Activated CD4-positive, alpha-beta T cell treated with anti-CD3 and anti-CD28 coated beads, Interleukin-10, Interleukin-2, amounts not matched to agents 100 ng/mL and 50 ng/mL, durations not matched to agents 16 hours and 8 hours (primary cell): ENCODE measurements at regions not wholly inside any gene's neighbourhood (a gene's known extent, or its start where the extent isn't known, plus 50 kb on each side); places are given as distances from the start of the nearest gene placed in this dataset.
"Not testable (repeated sequence)": the region's sequence is repeated elsewhere in the genome, so short reads cannot be mapped to it uniquely, and the experiment has no call there.

ENCODE experiments used
- DNase-seq: peaks from one replicate; pipeline ENCODE4 v3.0.0-alpha.2; 2020

DNA sequence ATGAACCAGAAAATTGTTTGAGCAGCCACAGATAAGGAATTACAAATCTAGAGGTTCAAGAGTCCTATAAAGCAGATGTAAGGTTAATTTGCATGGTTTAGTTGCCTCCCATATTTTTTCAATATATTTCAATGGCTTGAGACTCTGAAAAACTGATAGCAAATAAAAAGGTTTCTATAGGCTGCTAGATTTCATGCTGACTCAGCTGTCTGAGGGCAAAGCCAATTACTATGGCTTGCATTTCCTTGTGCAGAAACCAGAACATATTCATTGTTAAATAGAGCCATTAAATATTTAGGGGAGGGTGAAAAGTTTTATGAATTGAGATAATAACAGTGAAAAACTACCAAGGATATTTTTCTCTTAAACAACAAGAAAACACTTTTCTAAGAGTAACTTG is 278.1 kb upstream of the CADM2 start:
- no peak for DNase-seq

DNA sequence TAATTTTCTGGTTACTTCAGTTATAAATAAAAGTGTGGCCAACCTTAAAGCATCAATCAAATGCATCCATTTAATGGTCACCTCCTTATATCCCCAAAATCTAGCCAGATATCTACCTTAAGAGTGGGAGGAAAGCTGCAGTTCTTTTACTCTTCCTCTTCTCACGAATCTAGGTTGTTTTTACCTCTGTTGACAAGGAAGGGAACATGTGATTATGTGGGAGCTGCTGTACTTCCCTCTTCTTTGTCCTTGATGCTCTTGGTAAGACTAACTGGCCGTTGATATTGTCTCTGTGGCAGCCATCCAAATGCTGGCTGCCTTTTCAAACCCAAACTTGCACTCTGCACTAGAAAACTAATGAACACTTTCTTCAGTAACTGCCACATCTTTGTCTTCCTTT is 275.3 kb upstream of the CADM2 start:
- DNase-seq, result no peak

- DNase-seq, result no peak
Observed at GRCh38 chr3:84685467-84685866, 273.3 kb upstream of the CADM2 start.

GRCh38 chr3:84692261-84692660 is 266.5 kb upstream of the CADM2 start:
- no peak for DNase-seq

GRCh38 chr3:84710288-84710687 is 248.5 kb upstream of the CADM2 start:
- not testable (repeated sequence) for DNase-seq

- DNase-seq, result no peak
Observed at GRCh38 chr3:84717894-84718293, 240.9 kb upstream of the CADM2 start.

GRCh38 chr3:84724877-84725276 is 233.9 kb upstream of the CADM2 start:
- DNase-seq, result no peak

- DNase-seq, result no peak
Observed at GRCh38 chr3:84727616-84728015, 231.2 kb upstream of the CADM2 start.

DNA sequence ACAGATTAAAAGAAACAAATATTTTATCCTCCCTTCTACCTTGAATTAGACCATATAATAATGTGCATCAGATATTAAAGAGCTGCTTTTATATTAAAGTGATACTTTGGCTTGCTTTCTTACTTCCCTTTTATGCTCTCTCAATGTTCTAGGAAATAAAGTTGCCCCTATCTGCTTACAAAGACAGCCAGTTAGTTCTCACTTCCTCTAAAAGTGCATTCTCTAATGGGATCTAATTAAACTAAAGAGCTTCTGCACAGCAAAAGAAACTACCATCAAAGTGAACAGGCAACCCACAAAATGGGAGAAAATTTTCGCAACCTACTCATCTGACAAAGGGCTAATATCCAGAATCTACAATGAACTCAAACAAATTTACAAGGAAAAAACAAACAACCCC is 224.1 kb upstream of the CADM2 start:
- DNase-seq, result not testable (repeated sequence)

DNA sequence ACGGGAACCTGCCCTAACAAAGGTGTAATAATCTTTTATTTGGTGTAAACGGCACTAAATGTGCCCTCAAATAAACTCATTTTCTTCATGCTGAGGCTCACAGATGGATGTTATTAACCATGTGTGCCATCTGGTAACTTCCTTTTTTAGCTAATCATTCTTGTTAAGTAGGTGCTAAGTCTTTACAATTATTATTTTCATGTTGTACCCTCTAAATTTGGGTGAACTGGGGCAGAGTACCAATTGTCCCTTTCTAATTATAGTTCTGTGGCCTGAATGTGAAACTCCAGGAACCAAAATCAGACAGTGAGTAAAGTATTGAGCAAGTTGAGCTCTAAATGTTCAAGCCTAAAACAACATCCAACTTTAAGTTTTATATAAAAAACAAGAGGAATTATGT is 220.7 kb upstream of the CADM2 start:
- DNase-seq, result no peak

DNA sequence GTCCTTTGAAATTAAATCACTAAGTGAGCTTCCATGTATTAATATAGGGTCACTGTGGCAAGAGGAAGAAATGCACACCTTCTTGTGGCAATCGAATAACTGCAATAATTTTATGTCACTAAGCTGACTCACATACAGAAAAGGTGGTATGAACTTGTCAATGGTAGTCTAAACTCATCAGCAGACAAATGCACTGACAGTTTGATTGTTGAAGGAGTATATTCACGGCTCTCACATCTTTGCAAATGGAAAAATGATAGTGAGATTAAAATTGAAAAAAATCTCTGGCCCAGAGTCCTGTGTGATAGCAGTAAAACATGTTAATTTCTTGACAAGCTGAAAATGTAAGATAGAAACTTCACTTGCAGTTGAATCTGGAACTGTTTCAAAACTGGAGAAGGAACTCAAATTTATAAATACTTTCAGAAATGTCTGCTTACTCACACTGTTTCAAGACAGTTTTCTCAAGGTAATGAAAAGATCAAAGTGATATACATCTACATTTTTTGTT is 215.8 kb upstream of the CADM2 start:
- no peak for DNase-seq

- DNase-seq, result no peak
Observed at GRCh38 chr3:84744130-84744529, 214.7 kb upstream of the CADM2 start.

DNA sequence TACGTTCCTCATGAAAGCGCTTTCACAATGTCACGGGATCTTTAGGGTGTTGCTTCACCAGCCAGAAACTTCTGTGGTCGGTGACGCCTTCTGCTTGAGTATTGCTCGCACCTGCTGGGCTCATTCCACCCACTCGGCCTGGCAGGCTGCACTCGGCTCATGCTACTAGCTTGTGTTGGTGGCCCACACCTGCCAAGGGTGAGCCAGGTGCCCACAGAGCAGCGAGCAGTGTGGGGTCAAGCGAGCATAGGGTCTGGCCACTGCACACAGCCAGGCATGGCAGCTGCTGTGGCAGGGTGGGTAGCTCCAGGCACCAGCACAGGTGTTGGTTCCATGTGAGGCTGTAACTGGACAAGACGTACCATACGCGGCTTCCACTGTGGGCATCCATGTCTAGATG is 202.9 kb upstream of the CADM2 start:
- DNase-seq, result no peak

DNA sequence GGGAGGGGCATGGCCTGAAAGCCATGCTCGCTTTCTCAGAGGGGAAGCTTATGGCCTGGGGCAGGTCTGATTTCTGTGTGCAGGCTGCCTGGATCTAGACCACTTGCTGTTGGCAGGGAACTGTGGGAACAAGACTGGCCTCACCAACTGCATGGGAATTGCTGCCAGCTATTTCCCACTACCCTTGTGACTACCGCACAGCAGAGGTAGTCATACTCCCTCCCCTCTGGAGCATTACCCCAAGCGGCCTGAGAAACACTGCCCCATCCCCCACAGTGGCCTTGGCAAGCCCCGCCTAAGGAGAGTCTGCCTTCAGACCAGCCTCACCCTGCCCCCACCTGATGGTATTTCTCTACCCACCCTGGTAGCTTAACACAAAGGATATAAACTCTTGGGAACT is 199.4 kb upstream of the CADM2 start:
- DNase-seq, result no peak

GRCh38 chr3:84772841-84773240 is 185.9 kb upstream of the CADM2 start:
- no peak for DNase-seq

DNA sequence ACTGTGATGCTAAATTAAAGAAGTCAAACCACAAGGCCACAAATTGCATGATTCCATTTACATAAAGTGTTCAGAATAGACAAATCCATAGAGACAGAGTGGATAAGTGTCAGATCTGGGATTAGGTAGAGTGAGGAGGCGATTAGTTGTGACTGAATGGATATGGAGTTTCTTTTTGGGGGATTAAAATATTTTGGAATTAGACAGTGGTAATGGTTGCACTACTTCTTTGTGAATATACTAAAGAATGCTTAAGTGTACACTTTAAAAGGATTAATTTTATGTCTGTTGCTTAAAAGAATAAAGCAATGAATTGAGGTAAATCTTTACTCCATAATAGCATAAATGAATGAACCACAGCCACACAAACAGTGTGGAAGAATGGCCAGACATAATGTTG is 175.5 kb upstream of the CADM2 start:
- DNase-seq, result no peak

- DNase-seq, result no peak
Observed at GRCh38 chr3:84789961-84790360, 168.8 kb upstream of the CADM2 start.

DNA sequence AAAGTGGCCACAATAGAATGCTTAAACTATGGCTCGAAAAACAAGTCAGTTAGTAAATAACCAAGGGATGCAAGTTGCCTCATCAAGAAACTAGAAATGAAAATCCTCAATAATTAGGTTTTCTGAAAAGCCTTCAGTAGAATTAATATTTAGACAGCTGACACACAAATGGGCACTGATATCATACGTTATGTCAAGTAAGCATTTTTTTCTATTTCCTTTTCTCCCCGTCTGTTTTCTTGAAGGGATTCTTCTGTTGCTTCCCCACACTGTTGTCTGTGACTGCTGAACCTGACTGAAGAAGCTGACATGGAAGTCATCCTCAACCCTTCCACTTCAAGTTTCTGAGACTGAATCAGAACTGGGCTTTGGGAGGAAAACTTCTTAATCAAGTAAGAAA is 151.8 kb upstream of the CADM2 start:
- DNase-seq, result no peak

- no peak for DNase-seq
Observed at GRCh38 chr3:84820126-84820525, 138.7 kb upstream of the CADM2 start.

DNA sequence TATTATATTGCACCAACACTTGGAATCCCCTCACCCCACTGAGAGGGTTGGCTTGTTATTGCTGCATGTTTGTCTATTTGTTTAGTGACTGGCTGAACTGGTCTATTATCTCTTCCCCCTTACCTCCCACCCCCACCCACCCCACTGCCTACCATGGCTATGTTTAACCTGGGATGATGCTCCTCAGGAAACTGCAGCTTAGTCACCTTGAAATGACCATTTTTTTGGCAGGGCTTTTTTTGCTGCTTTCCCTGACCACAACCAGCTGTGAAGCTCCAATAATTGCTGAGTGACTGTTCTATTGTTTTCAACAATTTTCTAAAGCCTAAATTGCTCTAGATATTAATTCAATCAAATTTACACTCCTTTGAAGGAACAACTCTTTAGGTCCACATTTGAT is 137.9 kb upstream of the CADM2 start:
- no peak for DNase-seq

DNA sequence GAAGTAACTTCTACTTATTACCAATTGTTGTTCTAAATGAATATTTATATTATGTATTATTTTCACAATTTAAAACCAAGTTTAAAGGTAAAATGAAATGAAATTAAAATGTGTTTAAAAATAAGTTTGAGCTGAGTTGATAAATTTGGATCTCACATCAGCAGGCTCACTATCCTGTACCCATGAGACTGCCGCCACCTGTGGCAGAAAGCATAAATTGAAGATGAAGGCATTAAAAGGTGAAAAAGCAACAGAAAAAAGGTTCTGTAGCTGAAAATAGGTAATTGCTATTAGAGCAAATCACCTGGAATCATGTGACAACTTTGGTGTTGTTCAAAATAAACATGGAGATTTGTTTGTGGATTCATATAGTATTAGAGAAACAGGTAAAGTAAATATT is 133.0 kb upstream of the CADM2 start:
- DNase-seq, result no peak

DNA sequence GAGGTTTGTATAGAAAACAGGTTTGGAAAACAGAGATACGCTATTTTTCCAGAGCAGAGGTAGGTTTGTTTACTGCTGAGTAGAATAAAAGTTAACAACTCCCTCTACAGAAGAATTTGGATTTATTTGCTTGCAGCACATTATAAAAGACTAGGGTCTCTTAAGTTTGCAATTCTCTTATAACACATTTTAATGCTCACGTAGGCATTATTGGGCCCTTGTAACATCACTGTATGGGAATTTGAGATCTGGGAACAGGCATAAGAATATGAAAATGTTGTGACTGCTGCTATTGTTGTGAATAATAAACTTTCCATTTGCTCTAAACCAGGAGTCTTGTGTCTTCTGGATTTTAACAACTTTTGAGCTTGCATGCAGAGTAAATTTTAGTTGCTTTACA is 128.3 kb upstream of the CADM2 start:
- DNase-seq, result no peak

- no peak for DNase-seq
Observed at GRCh38 chr3:84835366-84835765, 123.4 kb upstream of the CADM2 start.

DNA sequence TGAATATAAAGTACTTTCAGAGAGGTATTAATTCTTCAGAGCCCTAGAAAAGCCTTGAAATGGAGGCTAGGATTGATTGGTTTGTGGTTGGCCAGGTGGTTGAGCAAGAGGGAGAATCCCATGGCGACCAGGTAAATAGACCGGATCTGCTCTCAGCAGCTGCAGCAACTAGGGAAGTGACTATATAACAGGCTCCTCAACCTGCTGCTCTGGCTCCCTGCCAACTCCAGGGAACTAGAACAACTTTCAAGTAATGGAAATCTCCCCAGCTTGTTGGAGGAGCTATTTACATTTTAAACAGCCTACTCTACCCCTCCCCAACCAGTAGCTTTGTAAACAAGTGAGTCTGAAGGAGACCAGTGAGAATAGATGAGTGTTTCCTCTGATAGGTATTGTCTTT is 121.8 kb upstream of the CADM2 start:
- no peak for DNase-seq

GRCh38 chr3:84877092-84877491 is 81.7 kb upstream of the CADM2 start:
- no peak for DNase-seq

DNA sequence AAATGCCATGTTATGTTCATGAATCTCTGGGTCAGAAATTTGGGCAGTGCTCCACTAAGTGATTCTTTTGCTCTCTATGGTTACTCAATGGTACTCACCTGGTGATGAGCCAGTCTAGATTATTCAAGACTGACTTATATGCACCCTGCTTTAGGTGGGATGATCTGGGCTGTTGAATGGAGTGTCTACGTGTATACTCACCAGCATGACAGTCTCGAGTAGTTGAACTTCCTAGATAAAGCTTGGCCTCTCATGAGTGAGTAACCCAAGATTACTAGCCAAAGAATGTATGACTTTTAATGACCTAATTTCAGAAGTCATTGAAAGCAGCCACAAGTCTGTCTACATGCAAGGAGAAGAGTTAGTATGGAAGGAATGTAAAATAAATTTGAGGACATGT is 77.5 kb upstream of the CADM2 start:
- no peak for DNase-seq
